ENCODE measurements at regions not wholly inside any gene's neighbourhood (a gene's known extent, or its start where the extent isn't known, plus 50 kb on each side); places are given as distances from the start of the nearest gene placed in this dataset.

- TF ChIP-seq CTCF (IDR thresholded peaks at IDR 0.05; ENCODE audit: insufficient read depth, low read depth, low read length): no peak
- ChIA-PET CTCF (no interaction called here), POLR2A (no interaction called here)
- no peaks in the 10 kb centered on the region for H3K27me3 ChIP-seq (ENCODE audit: control insufficient read depth, insufficient read depth, low read length)
- no peak for DNase-seq (ENCODE audit: low read depth)
- no peak overlapping the region for H3K4me3 ChIP-seq (ENCODE audit: low read depth, low read length)
- no peaks in the 10 kb centered on the region for H3K36me3 ChIP-seq (ENCODE audit: control insufficient read depth, insufficient read depth, low read length)
Observed at GRCh38 chr1:94726981-94727685, 93.0 kb upstream of the SLC44A3 start.

GRCh38 chr1:94725566-94725965, 94.6 kb upstream of the SLC44A3 start:
- no peak overlapping the region for H3K4me3 ChIP-seq (ENCODE audit: low read depth, low read length)
- no peak for TF ChIP-seq CTCF (IDR thresholded peaks at IDR 0.05; ENCODE audit: insufficient read depth, low read depth, low read length)
- H3K27me3 ChIP-seq (ENCODE audit: control insufficient read depth, insufficient read depth, low read length): no peaks in the 10 kb centered on the region
- ChIA-PET CTCF (no interaction called here), POLR2A (no interaction called here)
- DNase-seq (ENCODE audit: low read depth): no peak
- H3K36me3 ChIP-seq (ENCODE audit: control insufficient read depth, insufficient read depth, low read length): no peaks in the 10 kb centered on the region

- ChIA-PET POLR2A (no interaction called here), CTCF (interaction anchor here (1.0 kb wide), 1 partner anchor 203 kb away, joined by 3 read pairs; no protein-coding TSS in a partner anchor)
- Histone ChIP-seq H3K27me3 (ENCODE audit: control insufficient read depth, insufficient read depth, low read length) (no peaks in the 10 kb centered on the region), H3K36me3 (ENCODE audit: control insufficient read depth, insufficient read depth, low read length) (no peaks in the 10 kb centered on the region), H3K4me3 (ENCODE audit: low read depth, low read length) (no peak overlapping the region)
- no peak for DNase-seq (ENCODE audit: low read depth)
- TF ChIP-seq CTCF (IDR thresholded peaks at IDR 0.05; ENCODE audit: insufficient read depth, low read depth, low read length): no peak
Observed at GRCh38 chr1:94723894-94724293, 96.3 kb upstream of the SLC44A3 start.

- POLR2A ChIA-PET: no interaction called here
- no peak for TF ChIP-seq CTCF (IDR thresholded peaks at IDR 0.05; ENCODE audit: insufficient read depth, low read depth, low read length)
Observed at GRCh38 chr1:94723463-94723862, 96.7 kb upstream of the SLC44A3 start.

GRCh38 chr1:94722181-94722580, 98.0 kb upstream of the SLC44A3 start:
- DNase-seq (ENCODE audit: low read depth): no peak
- TF ChIP-seq CTCF (IDR thresholded peaks at IDR 0.05; ENCODE audit: insufficient read depth, low read depth, low read length): no peak
- Histone ChIP-seq H3K27me3 (ENCODE audit: control insufficient read depth, insufficient read depth, low read length) (no peaks in the 10 kb centered on the region), H3K36me3 (ENCODE audit: control insufficient read depth, insufficient read depth, low read length) (no peaks in the 10 kb centered on the region), H3K4me3 (ENCODE audit: low read depth, low read length) (no peak overlapping the region)
- ChIA-PET POLR2A (no interaction called here), CTCF (interaction anchor here (1.0 to 1.3 kb wide), 2 partner anchors 80 to 87 kb away, joined by 3 to 4 read pairs; no protein-coding TSS in a partner anchor)

More at GRCh38 chr1:94723463-94723862, 96.7 kb upstream of the SLC44A3 start:
- DNase-seq (ENCODE audit: low read depth): no peak
- no peaks in the 10 kb centered on the region for H3K36me3 ChIP-seq (ENCODE audit: control insufficient read depth, insufficient read depth, low read length)
- no peaks in the 10 kb centered on the region for H3K27me3 ChIP-seq (ENCODE audit: control insufficient read depth, insufficient read depth, low read length)
- CTCF ChIA-PET: interaction anchor here (1.0 kb wide), 2 partner anchors 88 to 202 kb away, joined by 3 read pairs; no protein-coding TSS in a partner anchor
- H3K4me3 ChIP-seq (ENCODE audit: low read depth, low read length): no peak overlapping the region

All from BJ (cell line).